Left ventricle myocardium inferior (tissue), 1 donor: ENCODE measurements at regions not wholly inside any gene's neighbourhood (a gene's known extent, or its start where the extent isn't known, plus 50 kb on each side); places are given as distances from the start of the nearest gene placed in this dataset.
A peak's percentile ranks its signal among the peaks of the same experiment; 100 is the strongest.

Experiments
- DNase-seq: peaks from one replicate; pipeline ENCODE4 v3.0.0-alpha.2; 2020
- H3K27ac ChIP-seq: fragments of 200-600 bp; replicated peaks from 2 replicates; pipeline ENCODE4 v1.8.0; 2021
- H3K27me3 ChIP-seq: fragments of 200-600 bp; 2 replicates; pipeline ENCODE4 v1.8.0; 2021; ENCODE audit warnings: low read depth
- H3K36me3 ChIP-seq: fragments of 200-600 bp; 2 replicates; pipeline ENCODE4 v1.8.0; 2021
- H3K4me1 ChIP-seq: fragments of 200-600 bp; 2 replicates; pipeline ENCODE4 v1.8.0; 2021
- H3K4me3 ChIP-seq: fragments of 200-600 bp; 2 replicates; pipeline ENCODE4 v1.8.0; 2021; ENCODE audit warnings: mild to moderate bottlenecking, moderate library complexity
- H3K9me3 ChIP-seq: fragments of 200-600 bp; replicated peaks from 2 replicates; pipeline ENCODE4 v1.8.0; 2021
- CTCF ChIP-seq: fragments of 200-600 bp; IDR thresholded peaks from 2 replicates; pipeline ENCODE4 v1.8.0; 2021; ENCODE audit warnings: antibody characterized with exemption, mild to moderate bottlenecking, borderline replicate concordance
- intact Hi-C: fragments of 100-400 bp; cut with micrococcal nuclease; formaldehyde crosslinking; loops from one replicate; pipeline ENCODE4 v1.11.0; 2022
- donor health status: DM: no; HTN: yes; CAD: no; lungs with severe emphysema.

- intact Hi-C loops: no loop called here
- Histone ChIP-seq H3K36me3 (no peaks in the 10 kb centered on the region), H3K9me3 (no peaks in the 10 kb centered on the region), H3K4me1 (no peaks in the 10 kb centered on the region), H3K27me3 (no peaks in the 10 kb centered on the region), H3K4me3 (no peak overlapping the region), H3K27ac (no peak overlapping the region)
- TF ChIP-seq CTCF: no peak
- DNase-seq: no peak
Observed at GRCh38 chr5:84518862-84519261, 134.2 kb upstream of the EDIL3 start.

- Histone ChIP-seq H3K36me3 (no peaks in the 10 kb centered on the region), H3K4me3 (no peak overlapping the region), H3K4me1 (no peaks in the 10 kb centered on the region), H3K27me3 (no peaks in the 10 kb centered on the region), H3K27ac (no peak overlapping the region), H3K9me3 (no peaks in the 10 kb centered on the region)
- intact Hi-C loops: no loop called here
- no peak for DNase-seq
- no peak for TF ChIP-seq CTCF
Observed at GRCh38 chr5:84518370-84518769, 133.7 kb upstream of the EDIL3 start.

- Histone ChIP-seq H3K36me3 (no peaks in the 10 kb centered on the region), H3K27me3 (no peaks in the 10 kb centered on the region), H3K27ac (no peak overlapping the region), H3K4me1 (no peaks in the 10 kb centered on the region), H3K4me3 (no peak overlapping the region), H3K9me3 (no peaks in the 10 kb centered on the region)
- intact Hi-C loops: no loop called here
- DNase-seq: no peak
- TF ChIP-seq CTCF: no peak
Observed at GRCh38 chr5:84506625-84507024, 121.9 kb upstream of the EDIL3 start.

GRCh38 chr5:84494453-84494852 lies 109.8 kb upstream of the EDIL3 start:
- no peaks in the 10 kb centered on the region for H3K36me3 ChIP-seq
- DNase-seq: no peak
- TF ChIP-seq CTCF: no peak
- H3K4me3 ChIP-seq: no peak overlapping the region
- no peaks in the 10 kb centered on the region for H3K4me1 ChIP-seq
- no peak overlapping the region for H3K27ac ChIP-seq
- intact Hi-C loops: no loop called here
- H3K9me3 ChIP-seq: no peaks in the 10 kb centered on the region
- no peaks in the 10 kb centered on the region for H3K27me3 ChIP-seq

GRCh38 chr5:84487963-84488362 lies 103.3 kb upstream of the EDIL3 start:
- Histone ChIP-seq H3K27me3 (no peaks in the 10 kb centered on the region), H3K4me3 (no peak overlapping the region), H3K27ac (peak overlapping the region; percentile 20), H3K4me1 (no peaks in the 10 kb centered on the region), H3K9me3 (no peaks in the 10 kb centered on the region), H3K36me3 (no peaks in the 10 kb centered on the region)
- no peak for DNase-seq
- TF ChIP-seq CTCF: no peak
- intact Hi-C loops: no loop called here
